ENCODE measurements at regions not wholly inside any gene's neighbourhood (a gene's known extent, or its start where the extent isn't known, plus 50 kb on each side); places are given as distances from the start of the nearest gene placed in this dataset.

DNA sequence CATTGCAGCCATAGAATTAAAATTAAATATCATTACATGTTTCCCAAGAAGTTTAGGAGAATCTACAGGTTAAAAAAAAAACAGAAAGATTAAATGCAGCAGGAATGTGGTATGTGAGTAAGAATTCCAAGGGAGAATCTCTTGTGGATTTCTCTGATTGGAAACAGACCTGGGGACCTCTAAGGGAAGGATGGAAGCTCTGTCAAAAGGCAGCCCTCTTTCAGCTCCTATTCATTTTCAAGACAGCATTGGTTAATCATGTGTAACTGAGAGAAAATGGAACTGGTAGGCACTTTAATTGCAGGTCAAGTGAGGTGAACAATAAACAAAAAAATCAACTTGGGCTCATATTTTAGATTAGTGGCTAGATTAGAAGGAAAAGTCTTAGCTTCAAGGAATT, 81.4 kb upstream of the MTPN start:
- Mint-ChIP-seq H3K4me3 (no peak overlapping the region), H3K4me1 (no peaks in the 10 kb centered on the region), H3K27me3 (peaks cover 3% of the 10 kb centered on the region), H3K27ac (no peak overlapping the region), H3K9me3 (ENCODE audit: insufficient read depth) (no peaks in the 10 kb centered on the region)
- POLR2A ChIA-PET = no interaction called here
- no peak for TF ChIP-seq EZH2 (IDR thresholded peaks at IDR 0.05; ENCODE audit: borderline replicate concordance, insufficient read depth, low read depth, low read length, poor library complexity, severe bottlenecking)
- TF ChIP-seq, protein P1, sequence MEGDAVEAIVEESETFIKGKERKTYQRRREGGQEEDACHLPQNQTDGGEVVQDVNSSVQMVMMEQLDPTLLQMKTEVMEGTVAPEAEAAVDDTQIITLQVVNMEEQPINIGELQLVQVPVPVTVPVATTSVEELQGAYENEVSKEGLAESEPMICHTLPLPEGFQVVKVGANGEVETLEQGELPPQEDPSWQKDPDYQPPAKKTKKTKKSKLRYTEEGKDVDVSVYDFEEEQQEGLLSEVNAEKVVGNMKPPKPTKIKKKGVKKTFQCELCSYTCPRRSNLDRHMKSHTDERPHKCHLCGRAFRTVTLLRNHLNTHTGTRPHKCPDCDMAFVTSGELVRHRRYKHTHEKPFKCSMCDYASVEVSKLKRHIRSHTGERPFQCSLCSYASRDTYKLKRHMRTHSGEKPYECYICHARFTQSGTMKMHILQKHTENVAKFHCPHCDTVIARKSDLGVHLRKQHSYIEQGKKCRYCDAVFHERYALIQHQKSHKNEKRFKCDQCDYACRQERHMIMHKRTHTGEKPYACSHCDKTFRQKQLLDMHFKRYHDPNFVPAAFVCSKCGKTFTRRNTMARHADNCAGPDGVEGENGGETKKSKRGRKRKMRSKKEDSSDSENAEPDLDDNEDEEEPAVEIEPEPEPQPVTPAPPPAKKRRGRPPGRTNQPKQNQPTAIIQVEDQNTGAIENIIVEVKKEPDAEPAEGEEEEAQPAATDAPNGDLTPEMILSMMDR (IDR thresholded peaks at IDR 0.05) = no peak
- Histone ChIP-seq H3K9ac (ENCODE audit: low read length) (no peak overlapping the region), H3K4me2 (replicated peaks; ENCODE audit: low read depth, low read length, poor library complexity, severe bottlenecking) (no peak overlapping the region), H3K27me3 (replicated peaks in 1 of 4; ENCODE audit: control extremely low read depth in 1 of 4, control insufficient read depth in 3 of 4, insufficient read depth in 4 of 4, low read length in 3 of 4) (no peaks in the 10 kb centered on the region), H3K27ac (ENCODE audit: low read length in 2 of 2) (no peak overlapping the region), H4K20me1 (ENCODE audit: control insufficient read depth, insufficient read depth, low read length, poor library complexity, severe bottlenecking) (no peaks in the 10 kb centered on the region), H3K36me3 (replicated peaks in 1 of 2; ENCODE audit: control extremely low read depth in 1 of 2, control insufficient read depth in 1 of 2, extremely low read depth in 1 of 2, insufficient read depth in 2 of 2, low read length in 1 of 2) (no peaks in the 10 kb centered on the region), H3K9me3 (ENCODE audit: control extremely low read depth in 1 of 3, control insufficient read depth in 2 of 3, insufficient read depth in 1 of 3, low read length in 2 of 3) (no peaks in the 10 kb centered on the region), H3K79me2 (ENCODE audit: control insufficient read depth, insufficient read depth, low read length) (no peaks in the 10 kb centered on the region), H3K4me3 (ENCODE audit: control extremely low read depth in 1 of 5, extremely low read depth in 1 of 5, insufficient read depth in 1 of 5, low read depth in 2 of 5, low read length in 4 of 5) (no peak overlapping the region), H3K4me1 (ENCODE audit: control insufficient read depth in 2 of 2, insufficient read depth in 2 of 2, low read length in 2 of 2) (no peaks in the 10 kb centered on the region), H2AFZ (ENCODE audit: insufficient read depth, low read depth, low read length, poor library complexity, severe bottlenecking) (no peak overlapping the region)
- intact Hi-C loops (cut with micrococcal nuclease) = no loop called here
- DNase-seq = no peak
- no peak for ATAC-seq (ENCODE audit: low read depth)
- CTCF ChIA-PET = no interaction called here

DNA sequence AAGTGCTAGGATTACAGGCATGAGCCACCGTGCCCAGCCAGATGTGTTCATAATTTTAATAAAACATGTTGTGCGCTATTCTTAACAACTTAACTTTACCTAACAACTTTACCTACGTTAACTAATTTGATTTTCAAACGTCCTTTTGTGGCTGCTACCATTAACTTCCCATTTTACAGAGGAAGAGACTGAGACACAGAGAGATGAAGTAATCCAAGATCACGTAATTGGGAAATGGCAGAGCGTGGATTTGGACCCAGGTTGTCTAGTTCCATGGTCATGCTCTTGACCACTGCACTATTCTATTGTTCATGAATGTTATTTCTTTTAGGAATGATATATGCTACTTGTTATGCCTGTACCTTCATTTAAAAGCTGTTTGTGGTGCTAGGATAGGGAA, 80.3 kb upstream of the MTPN start:
- no peak for ATAC-seq (ENCODE audit: low read depth)
- no peak overlapping the region for H3K4me3 ChIP-seq (ENCODE audit: control extremely low read depth in 1 of 5, extremely low read depth in 1 of 5, insufficient read depth in 1 of 5, low read depth in 2 of 5, low read length in 4 of 5)
- no peak overlapping the region for H3K9ac ChIP-seq (ENCODE audit: low read length)
- no peaks in the 10 kb centered on the region for H3K27me3 ChIP-seq (replicated peaks in 1 of 4; ENCODE audit: control extremely low read depth in 1 of 4, control insufficient read depth in 3 of 4, insufficient read depth in 4 of 4, low read length in 3 of 4)
- no peaks in the 10 kb centered on the region for H3K36me3 ChIP-seq (replicated peaks in 1 of 2; ENCODE audit: control extremely low read depth in 1 of 2, control insufficient read depth in 1 of 2, extremely low read depth in 1 of 2, insufficient read depth in 2 of 2, low read length in 1 of 2)
- CTCF ChIA-PET = no interaction called here
- H3K27ac Mint-ChIP-seq = no peak overlapping the region
- WGBS (ENCODE audit: insufficient coverage) = 100% methylated on average over 1 of the region's 6 CpGs
- H3K9me3 Mint-ChIP-seq (ENCODE audit: insufficient read depth) = no peaks in the 10 kb centered on the region
- no peak overlapping the region for H2AFZ ChIP-seq (ENCODE audit: insufficient read depth, low read depth, low read length, poor library complexity, severe bottlenecking)
- H3K4me3 Mint-ChIP-seq = no peak overlapping the region
- POLR2A ChIA-PET = no interaction called here
- no peaks in the 10 kb centered on the region for H3K27me3 Mint-ChIP-seq
- TF ChIP-seq, protein P1 (IDR thresholded peaks at IDR 0.05) = no peak
- no peak for TF ChIP-seq EZH2 (IDR thresholded peaks at IDR 0.05; ENCODE audit: borderline replicate concordance, insufficient read depth, low read depth, low read length, poor library complexity, severe bottlenecking)
- no peak overlapping the region for H3K27ac ChIP-seq (ENCODE audit: low read length in 2 of 2)
- no peaks in the 10 kb centered on the region for H3K4me1 ChIP-seq (ENCODE audit: control insufficient read depth in 2 of 2, insufficient read depth in 2 of 2, low read length in 2 of 2)
- intact Hi-C loops (cut with micrococcal nuclease) = no loop called here
- H3K79me2 ChIP-seq (ENCODE audit: control insufficient read depth, insufficient read depth, low read length) = no peaks in the 10 kb centered on the region
- no peak for DNase-seq
- H3K4me1 Mint-ChIP-seq = no peaks in the 10 kb centered on the region
- H3K4me2 ChIP-seq (replicated peaks; ENCODE audit: low read depth, low read length, poor library complexity, severe bottlenecking) = no peak overlapping the region
- H4K20me1 ChIP-seq (ENCODE audit: control insufficient read depth, insufficient read depth, low read length, poor library complexity, severe bottlenecking) = no peaks in the 10 kb centered on the region
- no peaks in the 10 kb centered on the region for H3K9me3 ChIP-seq (ENCODE audit: control extremely low read depth in 1 of 3, control insufficient read depth in 2 of 3, insufficient read depth in 1 of 3, low read length in 2 of 3)

Data from B cell (primary cell).